SK-N-MC (cell line): ENCODE measurements at regions not wholly inside any gene's neighbourhood (a gene's known extent, or its start where the extent isn't known, plus 50 kb on each side); places are given as distances from the start of the nearest gene placed in this dataset.

Experiments used
- EZH2 ChIP-seq: fragments of 200-600 bp; sonication (generic); IDR thresholded peaks from one replicate; pipeline ENCODE4 v1.6.1; 2017; ENCODE audit warnings: antibody characterized with exemption
- FOXP2 ChIP-seq: optimal IDR thresholded peaks from 2 replicates; pipeline ENCODE3; 2011; ENCODE audit warnings: mild to moderate bottlenecking, moderate library complexity; ENCODE audit not compliant: insufficient read depth; ENCODE audit errors: extremely low read length, control extremely low read depth
- POLR2AphosphoS5 ChIP-seq: IDR thresholded peaks from 2 replicates; pipeline ENCODE4 v1.6.1; 2012; ENCODE audit warnings: mild to moderate bottlenecking, low read depth, low read length, borderline replicate concordance

GRCh38 chr1:106925750-106926149, 130.7 kb upstream of the PRMT6 start:
- no peak for TF ChIP-seq EZH2
- no peak for TF ChIP-seq POLR2AphosphoS5
- TF ChIP-seq FOXP2, result no peak
